ENCODE measurements at regions not wholly inside any gene's neighbourhood (a gene's known extent, or its start where the extent isn't known, plus 50 kb on each side); places are given as distances from the start of the nearest gene placed in this dataset.

DNA sequence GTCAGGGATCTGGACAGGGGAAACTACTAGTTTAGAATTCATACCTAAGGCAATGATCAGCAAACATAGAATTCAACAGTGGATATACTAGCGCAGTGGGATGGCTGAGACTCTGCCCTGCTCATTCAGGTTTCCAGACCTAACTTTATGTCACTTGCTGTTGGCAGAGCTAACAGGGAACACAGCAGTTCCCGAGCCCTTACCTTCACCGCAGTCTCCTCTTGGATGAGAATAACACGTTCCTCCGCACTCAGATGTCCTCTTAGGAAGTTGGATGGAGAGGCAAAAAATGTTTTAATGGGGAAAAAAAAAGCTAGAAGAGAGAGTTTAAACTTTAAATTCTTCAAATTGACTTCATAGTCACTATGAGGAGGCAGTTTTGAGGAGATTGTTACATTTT lies 159.7 kb upstream of the FREM2 start:
- no peaks in the 10 kb centered on the region for H3K79me2 ChIP-seq (ENCODE audit: insufficient read depth)
- H3K9me2 ChIP-seq = no peaks in the 10 kb centered on the region
- H3K4me1 ChIP-seq (ENCODE audit: control insufficient read depth in 1 of 2, insufficient read depth in 2 of 2, low read depth in 1 of 2, low read length in 1 of 2) = no peaks in the 10 kb centered on the region
- no peak overlapping the region for H3K9ac ChIP-seq
- H3K27me3 ChIP-seq (ENCODE audit: insufficient read depth) = no peaks in the 10 kb centered on the region
- TF ChIP-seq, protein P1, sequence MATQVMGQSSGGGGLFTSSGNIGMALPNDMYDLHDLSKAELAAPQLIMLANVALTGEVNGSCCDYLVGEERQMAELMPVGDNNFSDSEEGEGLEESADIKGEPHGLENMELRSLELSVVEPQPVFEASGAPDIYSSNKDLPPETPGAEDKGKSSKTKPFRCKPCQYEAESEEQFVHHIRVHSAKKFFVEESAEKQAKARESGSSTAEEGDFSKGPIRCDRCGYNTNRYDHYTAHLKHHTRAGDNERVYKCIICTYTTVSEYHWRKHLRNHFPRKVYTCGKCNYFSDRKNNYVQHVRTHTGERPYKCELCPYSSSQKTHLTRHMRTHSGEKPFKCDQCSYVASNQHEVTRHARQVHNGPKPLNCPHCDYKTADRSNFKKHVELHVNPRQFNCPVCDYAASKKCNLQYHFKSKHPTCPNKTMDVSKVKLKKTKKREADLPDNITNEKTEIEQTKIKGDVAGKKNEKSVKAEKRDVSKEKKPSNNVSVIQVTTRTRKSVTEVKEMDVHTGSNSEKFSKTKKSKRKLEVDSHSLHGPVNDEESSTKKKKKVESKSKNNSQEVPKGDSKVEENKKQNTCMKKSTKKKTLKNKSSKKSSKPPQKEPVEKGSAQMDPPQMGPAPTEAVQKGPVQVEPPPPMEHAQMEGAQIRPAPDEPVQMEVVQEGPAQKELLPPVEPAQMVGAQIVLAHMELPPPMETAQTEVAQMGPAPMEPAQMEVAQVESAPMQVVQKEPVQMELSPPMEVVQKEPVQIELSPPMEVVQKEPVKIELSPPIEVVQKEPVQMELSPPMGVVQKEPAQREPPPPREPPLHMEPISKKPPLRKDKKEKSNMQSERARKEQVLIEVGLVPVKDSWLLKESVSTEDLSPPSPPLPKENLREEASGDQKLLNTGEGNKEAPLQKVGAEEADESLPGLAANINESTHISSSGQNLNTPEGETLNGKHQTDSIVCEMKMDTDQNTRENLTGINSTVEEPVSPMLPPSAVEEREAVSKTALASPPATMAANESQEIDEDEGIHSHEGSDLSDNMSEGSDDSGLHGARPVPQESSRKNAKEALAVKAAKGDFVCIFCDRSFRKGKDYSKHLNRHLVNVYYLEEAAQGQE (IDR thresholded peaks at IDR 0.05; ENCODE audit: low read depth, low read length) = no peak
- TF ChIP-seq RAD21 (IDR thresholded peaks at IDR 0.05; ENCODE audit: low read length) (no peak), RCOR1 (IDR thresholded peaks at IDR 0.05; ENCODE audit: low read length) (no peak), POLR2AphosphoS5 (IDR thresholded peaks at IDR 0.05; ENCODE audit: low read depth, low read length) (no peak), CHD2 (IDR thresholded peaks at IDR 0.05; ENCODE audit: low read length, partially characterized antibody) (no peak), FOXJ3 (CRISPR knock-in tag; IDR thresholded peaks at IDR 0.05) (no peak), SMC3 (IDR thresholded peaks at IDR 0.05; ENCODE audit: low read depth, low read length) (no peak), JUND (IDR thresholded peaks at IDR 0.05) (no peak), GABPA (IDR thresholded peaks at IDR 0.05; ENCODE audit: low read depth) (no peak), ELF1 (IDR thresholded peaks at IDR 0.05) (no peak), SIN3A (IDR thresholded peaks at IDR 0.05; ENCODE audit: borderline replicate concordance, low read depth, low read length) (no peak), TCF12 (IDR thresholded peaks at IDR 0.05) (no peak), YY1 (IDR thresholded peaks at IDR 0.05; ENCODE audit: low read depth) (no peak), MEF2A (IDR thresholded peaks at IDR 0.05; ENCODE audit: borderline replicate concordance, low read depth) (no peak)
- TF ChIP-seq, protein P2, sequence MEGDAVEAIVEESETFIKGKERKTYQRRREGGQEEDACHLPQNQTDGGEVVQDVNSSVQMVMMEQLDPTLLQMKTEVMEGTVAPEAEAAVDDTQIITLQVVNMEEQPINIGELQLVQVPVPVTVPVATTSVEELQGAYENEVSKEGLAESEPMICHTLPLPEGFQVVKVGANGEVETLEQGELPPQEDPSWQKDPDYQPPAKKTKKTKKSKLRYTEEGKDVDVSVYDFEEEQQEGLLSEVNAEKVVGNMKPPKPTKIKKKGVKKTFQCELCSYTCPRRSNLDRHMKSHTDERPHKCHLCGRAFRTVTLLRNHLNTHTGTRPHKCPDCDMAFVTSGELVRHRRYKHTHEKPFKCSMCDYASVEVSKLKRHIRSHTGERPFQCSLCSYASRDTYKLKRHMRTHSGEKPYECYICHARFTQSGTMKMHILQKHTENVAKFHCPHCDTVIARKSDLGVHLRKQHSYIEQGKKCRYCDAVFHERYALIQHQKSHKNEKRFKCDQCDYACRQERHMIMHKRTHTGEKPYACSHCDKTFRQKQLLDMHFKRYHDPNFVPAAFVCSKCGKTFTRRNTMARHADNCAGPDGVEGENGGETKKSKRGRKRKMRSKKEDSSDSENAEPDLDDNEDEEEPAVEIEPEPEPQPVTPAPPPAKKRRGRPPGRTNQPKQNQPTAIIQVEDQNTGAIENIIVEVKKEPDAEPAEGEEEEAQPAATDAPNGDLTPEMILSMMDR (IDR thresholded peaks at IDR 0.05) = no peak
- TF ChIP-seq, protein P3, sequence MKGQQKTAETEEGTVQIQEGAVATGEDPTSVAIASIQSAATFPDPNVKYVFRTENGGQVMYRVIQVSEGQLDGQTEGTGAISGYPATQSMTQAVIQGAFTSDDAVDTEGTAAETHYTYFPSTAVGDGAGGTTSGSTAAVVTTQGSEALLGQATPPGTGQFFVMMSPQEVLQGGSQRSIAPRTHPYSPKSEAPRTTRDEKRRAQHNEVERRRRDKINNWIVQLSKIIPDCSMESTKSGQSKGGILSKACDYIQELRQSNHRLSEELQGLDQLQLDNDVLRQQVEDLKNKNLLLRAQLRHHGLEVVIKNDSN (IDR thresholded peaks at IDR 0.05; ENCODE audit: borderline replicate concordance, low read depth) = no peak
- TF ChIP-seq, protein P4, sequence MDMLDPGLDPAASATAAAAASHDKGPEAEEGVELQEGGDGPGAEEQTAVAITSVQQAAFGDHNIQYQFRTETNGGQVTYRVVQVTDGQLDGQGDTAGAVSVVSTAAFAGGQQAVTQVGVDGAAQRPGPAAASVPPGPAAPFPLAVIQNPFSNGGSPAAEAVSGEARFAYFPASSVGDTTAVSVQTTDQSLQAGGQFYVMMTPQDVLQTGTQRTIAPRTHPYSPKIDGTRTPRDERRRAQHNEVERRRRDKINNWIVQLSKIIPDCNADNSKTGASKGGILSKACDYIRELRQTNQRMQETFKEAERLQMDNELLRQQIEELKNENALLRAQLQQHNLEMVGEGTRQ (IDR thresholded peaks at IDR 0.05; ENCODE audit: borderline replicate concordance, low read depth, low read length) = no peak
- TF ChIP-seq, protein P5, sequence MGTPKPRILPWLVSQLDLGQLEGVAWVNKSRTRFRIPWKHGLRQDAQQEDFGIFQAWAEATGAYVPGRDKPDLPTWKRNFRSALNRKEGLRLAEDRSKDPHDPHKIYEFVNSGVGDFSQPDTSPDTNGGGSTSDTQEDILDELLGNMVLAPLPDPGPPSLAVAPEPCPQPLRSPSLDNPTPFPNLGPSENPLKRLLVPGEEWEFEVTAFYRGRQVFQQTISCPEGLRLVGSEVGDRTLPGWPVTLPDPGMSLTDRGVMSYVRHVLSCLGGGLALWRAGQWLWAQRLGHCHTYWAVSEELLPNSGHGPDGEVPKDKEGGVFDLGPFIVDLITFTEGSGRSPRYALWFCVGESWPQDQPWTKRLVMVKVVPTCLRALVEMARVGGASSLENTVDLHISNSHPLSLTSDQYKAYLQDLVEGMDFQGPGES (IDR thresholded peaks at IDR 0.05; ENCODE audit: low read depth, low read length) = no peak
- H2AFZ ChIP-seq (ENCODE audit: low read depth) = no peak overlapping the region
- no peak overlapping the region for H3K27ac ChIP-seq (ENCODE audit: low read depth in 2 of 2, low read length in 1 of 2)
- no peak overlapping the region for H3K4me3 ChIP-seq (ENCODE audit: low read depth in 2 of 2, low read length in 1 of 2)
- no peaks in the 10 kb centered on the region for H3K36me3 ChIP-seq (replicated peaks in 1 of 2; ENCODE audit: control insufficient read depth in 1 of 2, insufficient read depth in 2 of 2, low read length in 1 of 2)
- ChIA-PET POLR2A (no interaction called here), CTCF (no interaction called here)
- H4K20me1 ChIP-seq (ENCODE audit: insufficient read depth) = no peaks in the 10 kb centered on the region
- no peak for DNase-seq
- no peak overlapping the region for H3K4me2 ChIP-seq
- no peaks in the 10 kb centered on the region for H3F3A ChIP-seq (replicated peaks; ENCODE audit: insufficient read depth)
- H3K9me3 ChIP-seq = no peaks in the 10 kb centered on the region
- 42% methylated on average over 5 of the region's 5 CpGs for WGBS (ENCODE audit: low lambda C conversion rate)

Measured in SK-N-SH (cell line).